ENCODE measurements at regions not wholly inside any gene's neighbourhood (a gene's known extent, or its start where the extent isn't known, plus 50 kb on each side); places are given as distances from the start of the nearest gene placed in this dataset.
"Not testable (repeated sequence)": the region's sequence is repeated elsewhere in the genome, so short reads cannot be mapped to it uniquely, and the experiment has no call there.

DNA sequence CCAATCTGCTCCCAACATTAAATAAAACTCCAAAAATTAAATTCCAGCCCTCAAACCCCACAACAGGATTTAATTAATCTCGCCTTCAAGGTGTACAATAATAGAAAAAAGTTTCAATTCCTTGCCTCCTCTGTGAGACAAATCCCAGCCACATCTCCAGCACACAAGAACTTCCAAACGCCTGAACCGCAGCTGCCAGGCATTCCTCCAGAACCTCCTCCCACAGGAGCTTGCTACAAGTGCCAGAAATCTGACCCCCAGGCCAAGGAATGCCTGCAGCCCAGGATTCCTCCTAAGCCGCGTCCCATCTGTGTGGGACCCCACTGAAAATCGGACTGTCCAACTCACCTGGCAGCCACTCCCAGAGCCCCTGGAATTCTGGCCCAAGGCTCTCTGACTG, 94.5 kb upstream of the RAB4A start:
- not testable (repeated sequence) for H3K27me3 ChIP-seq (ENCODE audit: control insufficient read depth, insufficient read depth, low read length); H3K4me3 ChIP-seq (ENCODE audit: low read depth, low read length); H3K27ac ChIP-seq (ENCODE audit: low read depth, low read length); H3K9me3 ChIP-seq (ENCODE audit: control insufficient read depth, insufficient read depth, low read length); H3K9ac ChIP-seq (ENCODE audit: low read depth, low read length); H3K4me1 ChIP-seq (ENCODE audit: control insufficient read depth, insufficient read depth, low read length); H3K36me3 ChIP-seq (ENCODE audit: control insufficient read depth, insufficient read depth, low read length)

DNA sequence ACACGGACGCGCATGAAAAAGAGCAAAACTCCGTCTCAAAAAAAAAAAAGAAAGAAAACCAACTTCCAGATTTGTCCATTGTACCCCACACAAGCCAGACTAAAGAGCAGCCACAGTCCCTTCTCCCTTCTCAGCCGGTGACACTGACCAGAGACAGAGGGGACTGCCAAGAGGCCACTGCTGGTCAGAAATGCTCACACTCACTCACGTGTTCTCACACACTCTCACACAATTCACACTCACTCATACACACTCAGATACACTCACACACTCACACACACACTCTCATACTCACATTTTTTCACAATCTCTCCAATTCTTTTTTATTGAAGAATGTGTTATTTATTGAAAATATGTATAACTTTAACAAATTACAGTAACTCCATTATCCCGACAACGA, 90.8 kb upstream of the RAB4A start:
- H3K27ac ChIP-seq (ENCODE audit: low read depth, low read length) = peak overlapping the region; percentile 26
- no peaks in the 10 kb centered on the region for H3K36me3 ChIP-seq (ENCODE audit: control insufficient read depth, insufficient read depth, low read length)
- no peaks in the 10 kb centered on the region for H3K27me3 ChIP-seq (ENCODE audit: control insufficient read depth, insufficient read depth, low read length)
- H3K4me3 ChIP-seq (ENCODE audit: low read depth, low read length) = no peak overlapping the region
- no peaks in the 10 kb centered on the region for H3K9me3 ChIP-seq (ENCODE audit: control insufficient read depth, insufficient read depth, low read length)
- peak overlapping the region; percentile 51; the same call in 1 of the 2 replicates for H3K9ac ChIP-seq (ENCODE audit: low read depth, low read length)
- peaks cover 6% of the 10 kb centered on the region for H3K4me1 ChIP-seq (ENCODE audit: control insufficient read depth, insufficient read depth, low read length)

- H3K36me3 ChIP-seq (ENCODE audit: control insufficient read depth, insufficient read depth, low read length) = no peaks in the 10 kb centered on the region
- no peak overlapping the region for H3K9ac ChIP-seq (ENCODE audit: low read depth, low read length)
- H3K4me1 ChIP-seq (ENCODE audit: control insufficient read depth, insufficient read depth, low read length) = peaks cover 6% of the 10 kb centered on the region
- no peaks in the 10 kb centered on the region for H3K9me3 ChIP-seq (ENCODE audit: control insufficient read depth, insufficient read depth, low read length)
- H3K27ac ChIP-seq (ENCODE audit: low read depth, low read length) = no peak overlapping the region
- H3K27me3 ChIP-seq (ENCODE audit: control insufficient read depth, insufficient read depth, low read length) = no peaks in the 10 kb centered on the region
- H3K4me3 ChIP-seq (ENCODE audit: low read depth, low read length) = no peak overlapping the region
Measured at GRCh38 chr1:229181419-229181818, 89.5 kb upstream of the RAB4A start.

DNA sequence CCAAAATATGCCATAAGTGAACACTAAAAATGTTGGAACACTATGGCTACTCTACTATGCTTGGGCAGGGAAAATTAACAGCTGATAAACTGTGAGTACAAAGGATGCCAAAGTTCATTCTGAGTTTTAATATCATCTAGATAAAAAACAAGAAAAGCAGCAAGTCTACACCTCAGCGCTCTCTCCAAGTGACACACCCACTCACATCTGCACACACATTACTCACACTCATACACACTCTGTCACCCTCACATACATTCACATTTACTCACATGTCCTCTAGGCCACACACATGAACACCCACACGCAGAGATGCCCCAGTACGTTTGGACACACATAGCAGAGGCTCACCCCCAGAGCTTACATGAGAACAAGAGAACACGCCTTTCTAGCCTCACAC, 87.3 kb upstream of the RAB4A start:
- Histone ChIP-seq H3K4me1 (ENCODE audit: control insufficient read depth, insufficient read depth, low read length) (peaks cover 6% of the 10 kb centered on the region), H3K9ac (ENCODE audit: low read depth, low read length) (no peak overlapping the region), H3K36me3 (ENCODE audit: control insufficient read depth, insufficient read depth, low read length) (no peaks in the 10 kb centered on the region), H3K9me3 (ENCODE audit: control insufficient read depth, insufficient read depth, low read length) (no peaks in the 10 kb centered on the region), H3K27me3 (ENCODE audit: control insufficient read depth, insufficient read depth, low read length) (no peaks in the 10 kb centered on the region), H3K27ac (ENCODE audit: low read depth, low read length) (no peak overlapping the region), H3K4me3 (ENCODE audit: low read depth, low read length) (no peak overlapping the region)

GRCh38 chr1:229184066-229184465, 86.8 kb upstream of the RAB4A start:
- no peak overlapping the region for H3K4me3 ChIP-seq (ENCODE audit: low read depth, low read length)
- no peak overlapping the region for H3K27ac ChIP-seq (ENCODE audit: low read depth, low read length)
- H3K9me3 ChIP-seq (ENCODE audit: control insufficient read depth, insufficient read depth, low read length) = no peaks in the 10 kb centered on the region
- H3K36me3 ChIP-seq (ENCODE audit: control insufficient read depth, insufficient read depth, low read length) = no peaks in the 10 kb centered on the region
- no peak overlapping the region for H3K9ac ChIP-seq (ENCODE audit: low read depth, low read length)
- H3K4me1 ChIP-seq (ENCODE audit: control insufficient read depth, insufficient read depth, low read length) = peaks cover 10% of the 10 kb centered on the region
- no peaks in the 10 kb centered on the region for H3K27me3 ChIP-seq (ENCODE audit: control insufficient read depth, insufficient read depth, low read length)

DNA sequence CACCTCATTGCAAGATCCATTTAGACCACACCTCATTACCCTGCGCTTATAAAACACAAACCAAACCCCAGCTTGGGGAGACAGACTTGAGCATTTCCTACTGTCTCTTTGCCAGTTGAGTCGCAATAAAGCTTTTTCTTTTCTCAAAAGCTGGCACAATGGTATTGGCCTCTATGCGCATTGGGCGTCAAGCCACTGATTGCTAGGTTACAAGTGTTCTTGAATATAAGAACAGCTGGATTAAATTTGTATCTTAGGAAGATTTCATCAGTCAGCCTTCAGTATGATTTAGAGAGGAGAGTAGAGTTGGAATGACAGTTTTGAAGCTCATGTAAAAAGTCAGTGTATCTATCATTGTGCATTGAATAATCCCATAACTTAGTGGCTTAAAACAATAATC, 84.9 kb upstream of the RAB4A start:
- H3K9ac ChIP-seq (ENCODE audit: low read depth, low read length) = no peak overlapping the region
- H3K9me3 ChIP-seq (ENCODE audit: control insufficient read depth, insufficient read depth, low read length) = no peaks in the 10 kb centered on the region
- H3K27me3 ChIP-seq (ENCODE audit: control insufficient read depth, insufficient read depth, low read length) = no peaks in the 10 kb centered on the region
- no peaks in the 10 kb centered on the region for H3K36me3 ChIP-seq (ENCODE audit: control insufficient read depth, insufficient read depth, low read length)
- no peak overlapping the region for H3K27ac ChIP-seq (ENCODE audit: low read depth, low read length)
- peaks cover 17% of the 10 kb centered on the region for H3K4me1 ChIP-seq (ENCODE audit: control insufficient read depth, insufficient read depth, low read length)
- H3K4me3 ChIP-seq (ENCODE audit: low read depth, low read length) = no peak overlapping the region

DNA sequence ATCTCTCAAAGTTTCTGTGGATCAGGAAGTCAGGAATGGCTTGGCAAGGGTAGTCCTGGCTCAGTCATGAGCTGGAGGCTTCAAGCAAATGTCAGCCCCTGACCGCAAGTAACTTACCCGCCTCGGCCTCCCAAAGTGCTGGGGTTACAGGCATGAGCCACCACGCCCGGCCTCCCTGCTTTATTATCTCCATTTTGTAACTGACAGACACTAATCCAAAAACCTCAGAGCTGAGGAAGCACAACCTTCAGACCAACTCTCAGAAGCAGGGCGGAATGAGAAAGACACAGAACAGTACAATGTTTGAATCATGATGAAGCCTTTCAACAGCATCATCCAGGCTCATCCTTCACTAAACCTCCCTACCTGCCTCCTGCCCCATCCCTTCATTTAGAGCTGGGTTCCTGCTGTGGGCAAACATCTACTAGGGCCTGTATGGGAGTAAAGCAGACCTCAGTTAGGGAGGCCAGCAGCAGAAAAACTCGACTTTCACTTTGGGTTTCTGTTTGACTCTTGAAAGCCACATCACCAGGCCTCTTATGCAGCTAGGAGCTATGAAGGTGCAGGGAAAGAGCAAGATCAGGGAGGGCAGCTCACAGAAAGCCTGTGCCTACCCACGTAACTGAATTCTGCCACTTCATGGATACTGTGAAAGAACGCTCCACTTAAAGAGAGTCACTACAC, 84.4 kb upstream of the RAB4A start:
- H3K4me3 ChIP-seq (ENCODE audit: low read depth, low read length) = no peak overlapping the region
- H3K9ac ChIP-seq (ENCODE audit: low read depth, low read length) = no peak overlapping the region
- H3K4me1 ChIP-seq (ENCODE audit: control insufficient read depth, insufficient read depth, low read length) = peaks cover 23% of the 10 kb centered on the region
- H3K27ac ChIP-seq (ENCODE audit: low read depth, low read length) = no peak overlapping the region
- no peaks in the 10 kb centered on the region for H3K36me3 ChIP-seq (ENCODE audit: control insufficient read depth, insufficient read depth, low read length)
- no peaks in the 10 kb centered on the region for H3K27me3 ChIP-seq (ENCODE audit: control insufficient read depth, insufficient read depth, low read length)
- no peaks in the 10 kb centered on the region for H3K9me3 ChIP-seq (ENCODE audit: control insufficient read depth, insufficient read depth, low read length)

GRCh38 chr1:229190057-229190575, 80.8 kb upstream of the RAB4A start:
- H3K4me1 ChIP-seq (ENCODE audit: control insufficient read depth, insufficient read depth, low read length) = peaks cover 25% of the 10 kb centered on the region
- H3K9me3 ChIP-seq (ENCODE audit: control insufficient read depth, insufficient read depth, low read length) = no peaks in the 10 kb centered on the region
- H3K27me3 ChIP-seq (ENCODE audit: control insufficient read depth, insufficient read depth, low read length) = no peaks in the 10 kb centered on the region

DNA sequence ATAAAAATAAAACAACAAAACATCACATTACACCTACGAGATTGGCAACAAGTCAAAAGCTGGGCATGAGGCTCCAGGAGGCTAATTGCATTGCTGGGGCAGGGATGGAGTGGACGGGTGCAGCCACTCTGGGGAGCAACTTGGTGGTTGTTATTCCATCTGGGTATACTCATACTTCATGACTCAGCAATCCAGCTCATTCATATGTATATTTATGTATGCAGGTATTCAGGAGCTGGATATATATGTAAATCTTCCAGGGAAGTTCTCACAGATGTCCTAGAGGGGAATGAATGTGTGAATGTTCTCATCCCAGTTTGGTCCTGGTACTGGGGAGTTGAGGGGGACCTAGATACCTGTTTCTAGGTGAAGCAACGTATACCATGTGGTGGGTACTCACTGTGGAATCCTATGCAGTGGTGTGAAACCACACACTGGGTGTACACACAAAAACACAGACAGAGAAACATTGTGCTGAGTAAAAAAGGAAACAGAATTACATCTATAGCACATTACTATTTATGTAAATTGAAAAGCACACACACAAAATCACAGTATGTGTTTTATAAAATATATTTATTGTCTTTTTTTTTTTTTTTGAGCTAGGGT, 79.7 kb upstream of the RAB4A start:
- Histone ChIP-seq H3K4me1 (ENCODE audit: control insufficient read depth, insufficient read depth, low read length) (peaks cover 25% of the 10 kb centered on the region), H3K27me3 (ENCODE audit: control insufficient read depth, insufficient read depth, low read length) (no peaks in the 10 kb centered on the region), H3K4me3 (ENCODE audit: low read depth, low read length) (no peak overlapping the region), H3K9me3 (ENCODE audit: control insufficient read depth, insufficient read depth, low read length) (no peaks in the 10 kb centered on the region), H3K9ac (ENCODE audit: low read depth, low read length) (no peak overlapping the region), H3K27ac (ENCODE audit: low read depth, low read length) (peak overlapping the region; percentile 86), H3K36me3 (ENCODE audit: control insufficient read depth, insufficient read depth, low read length) (no peaks in the 10 kb centered on the region)

More at GRCh38 chr1:229190057-229190575, 80.8 kb upstream of the RAB4A start:
- Histone ChIP-seq H3K4me3 (ENCODE audit: low read depth, low read length) (no peak overlapping the region), H3K36me3 (ENCODE audit: control insufficient read depth, insufficient read depth, low read length) (no peaks in the 10 kb centered on the region), H3K27ac (ENCODE audit: low read depth, low read length) (peak overlapping the region; percentile 86), H3K9ac (ENCODE audit: low read depth, low read length) (no peak overlapping the region)

GRCh38 chr1:229192031-229192430, 78.9 kb upstream of the RAB4A start:
- Histone ChIP-seq H3K4me1 (ENCODE audit: control insufficient read depth, insufficient read depth, low read length) (peaks cover 25% of the 10 kb centered on the region), H3K9me3 (ENCODE audit: control insufficient read depth, insufficient read depth, low read length) (no peaks in the 10 kb centered on the region), H3K27ac (ENCODE audit: low read depth, low read length) (no peak overlapping the region), H3K9ac (ENCODE audit: low read depth, low read length) (no peak overlapping the region), H3K27me3 (ENCODE audit: control insufficient read depth, insufficient read depth, low read length) (no peaks in the 10 kb centered on the region), H3K36me3 (ENCODE audit: control insufficient read depth, insufficient read depth, low read length) (no peaks in the 10 kb centered on the region), H3K4me3 (ENCODE audit: low read depth, low read length) (no peak overlapping the region)

- H3K9ac ChIP-seq (ENCODE audit: low read depth, low read length) = no peak overlapping the region
Measured at GRCh38 chr1:229192853-229193252, 78.1 kb upstream of the RAB4A start.

More at GRCh38 chr1:229192853-229193252, 78.1 kb upstream of the RAB4A start:
- Histone ChIP-seq H3K27me3 (ENCODE audit: control insufficient read depth, insufficient read depth, low read length) (no peaks in the 10 kb centered on the region), H3K36me3 (ENCODE audit: control insufficient read depth, insufficient read depth, low read length) (no peaks in the 10 kb centered on the region), H3K9me3 (ENCODE audit: control insufficient read depth, insufficient read depth, low read length) (no peaks in the 10 kb centered on the region), H3K4me3 (ENCODE audit: low read depth, low read length) (no peak overlapping the region), H3K4me1 (ENCODE audit: control insufficient read depth, insufficient read depth, low read length) (peaks cover 25% of the 10 kb centered on the region), H3K27ac (ENCODE audit: low read depth, low read length) (no peak overlapping the region)
